ENCODE measurements at regions not wholly inside any gene's neighbourhood (a gene's known extent, or its start where the extent isn't known, plus 50 kb on each side); places are given as distances from the start of the nearest gene placed in this dataset.

DNA sequence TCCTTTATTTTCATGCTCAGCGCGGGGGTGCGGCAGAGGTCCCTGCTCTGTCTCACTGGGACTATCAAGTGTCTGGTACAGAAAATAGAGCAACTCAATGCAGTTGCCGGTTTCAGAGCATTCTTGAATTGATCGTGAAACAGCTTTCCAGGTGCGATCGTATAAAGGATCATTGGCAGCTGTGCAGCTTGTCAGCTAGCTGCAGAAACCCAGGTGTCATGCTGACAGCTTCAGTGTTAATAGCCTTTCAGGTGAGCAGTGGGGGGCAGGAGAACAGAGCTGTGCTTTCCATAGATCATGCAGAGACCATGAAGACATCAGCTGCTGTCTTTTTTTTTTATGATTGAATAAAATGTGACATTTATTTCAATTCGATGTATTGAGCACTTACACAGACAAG, 583.9 kb downstream of the NLGN4X start:
- TF ChIP-seq, protein P1, sequence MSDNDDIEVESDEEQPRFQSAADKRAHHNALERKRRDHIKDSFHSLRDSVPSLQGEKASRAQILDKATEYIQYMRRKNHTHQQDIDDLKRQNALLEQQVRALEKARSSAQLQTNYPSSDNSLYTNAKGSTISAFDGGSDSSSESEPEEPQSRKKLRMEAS (IDR thresholded peaks at IDR 0.05; ENCODE audit: low read depth, low read length) = no peak
- TF ChIP-seq, protein P2, sequence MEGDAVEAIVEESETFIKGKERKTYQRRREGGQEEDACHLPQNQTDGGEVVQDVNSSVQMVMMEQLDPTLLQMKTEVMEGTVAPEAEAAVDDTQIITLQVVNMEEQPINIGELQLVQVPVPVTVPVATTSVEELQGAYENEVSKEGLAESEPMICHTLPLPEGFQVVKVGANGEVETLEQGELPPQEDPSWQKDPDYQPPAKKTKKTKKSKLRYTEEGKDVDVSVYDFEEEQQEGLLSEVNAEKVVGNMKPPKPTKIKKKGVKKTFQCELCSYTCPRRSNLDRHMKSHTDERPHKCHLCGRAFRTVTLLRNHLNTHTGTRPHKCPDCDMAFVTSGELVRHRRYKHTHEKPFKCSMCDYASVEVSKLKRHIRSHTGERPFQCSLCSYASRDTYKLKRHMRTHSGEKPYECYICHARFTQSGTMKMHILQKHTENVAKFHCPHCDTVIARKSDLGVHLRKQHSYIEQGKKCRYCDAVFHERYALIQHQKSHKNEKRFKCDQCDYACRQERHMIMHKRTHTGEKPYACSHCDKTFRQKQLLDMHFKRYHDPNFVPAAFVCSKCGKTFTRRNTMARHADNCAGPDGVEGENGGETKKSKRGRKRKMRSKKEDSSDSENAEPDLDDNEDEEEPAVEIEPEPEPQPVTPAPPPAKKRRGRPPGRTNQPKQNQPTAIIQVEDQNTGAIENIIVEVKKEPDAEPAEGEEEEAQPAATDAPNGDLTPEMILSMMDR (IDR thresholded peaks at IDR 0.05; ENCODE audit: low read depth, low read length) = no peak
